H1 (cell line): ENCODE measurements at regions not wholly inside any gene's neighbourhood (a gene's known extent, or its start where the extent isn't known, plus 50 kb on each side); places are given as distances from the start of the nearest gene placed in this dataset.

Experiments
- CTCF ChIA-PET: fragments of 300-600 bp; sonication (Branson Sonifier 250); formaldehyde crosslinking; loops from one replicate; lab custom pipeline; 2021; ENCODE audit not compliant: partially characterized antibody; lab: Charles Lee
- POLR2A ChIA-PET: fragments of 300-600 bp; sonication (Branson Sonifier 250); formaldehyde crosslinking; loops from one replicate; lab custom pipeline; 2021; ENCODE audit warnings: inconsistent platforms; ENCODE audit not compliant: partially characterized antibody; lab: Charles Lee
- DNase-seq, 2 experiments: peaks; one replicate each; pipeline versions ENCODE4 v3.0.0 to v3.0.0-alpha.2; 2010 to 2022; ENCODE audit warnings: low spot score in 2 of 2, low read depth in 1 of 2, mixed read lengths in 1 of 2
- FAIRE-seq: peaks from 2 replicates; lab custom pipeline; 2011; peaks lifted over from hg19 to GRCh38; lab: Jason Lieb, UNC
- H2AFZ ChIP-seq: 2 replicates; pipeline ENCODE4 v1.8.1; 2012; ENCODE audit warnings: low read length, inconsistent platforms
- H2AK5ac ChIP-seq: 2 replicates; pipeline ENCODE4 v1.6.1; 2013; ENCODE audit warnings: low read depth, low read length
- H2BK120ac ChIP-seq: replicated peaks from 2 replicates; pipeline ENCODE3; 2013; ENCODE audit warnings: low read depth, low read length, inconsistent platforms
- H2BK12ac ChIP-seq: 2 replicates; pipeline ENCODE4 v1.6.1; 2013; ENCODE audit warnings: low read depth, low read length
- H2BK15ac ChIP-seq: 2 replicates; pipeline ENCODE4 v1.6.1; 2013; ENCODE audit warnings: low read length
- H2BK20ac ChIP-seq: 2 replicates; pipeline ENCODE4 v1.6.1; 2013; ENCODE audit warnings: low read length
- H2BK5ac ChIP-seq: 2 replicates; pipeline ENCODE4 v1.6.1; 2013; ENCODE audit warnings: low read depth, low read length
- H3K14ac ChIP-seq: 2 replicates; pipeline ENCODE4 v1.6.1; 2013; ENCODE audit warnings: inconsistent platforms; ENCODE audit not compliant: insufficient read length
- H3K18ac ChIP-seq: 2 replicates; pipeline ENCODE4 v1.6.1; 2013; ENCODE audit warnings: low read length; ENCODE audit errors: extremely low read depth
- H3K23ac ChIP-seq: 2 replicates; pipeline ENCODE4 v1.6.1; 2013; ENCODE audit warnings: inconsistent platforms; ENCODE audit not compliant: insufficient read length
- H3K23me2 ChIP-seq: 2 replicates; pipeline ENCODE4 v1.6.1; 2013; ENCODE audit warnings: low read depth, low read length
- H3K27ac ChIP-seq: 2 replicates; pipeline ENCODE4 v1.6.1; 2011; ENCODE audit warnings: low read depth, low read length, inconsistent platforms
- H3K27me3 ChIP-seq, 4 experiments: replicated peaks in 1 of 4; 1 replicate in 1 of 4; 2 replicates in 3 of 4; pipeline versions ENCODE4 v1.6.1 to v1.8.1; 2011 to 2013; ENCODE audit warnings: low read length in 3 of 4, mild to moderate bottlenecking in 3 of 4, inconsistent platforms in 2 of 4, mixed read lengths in 2 of 4, moderate library complexity in 1 of 4; ENCODE audit not compliant: control insufficient read depth in 3 of 4, insufficient read depth in 3 of 4; ENCODE audit errors: extremely low read depth in 1 of 4
- H3K36me3 ChIP-seq, 4 experiments: 2 replicates each; pipeline versions ENCODE4 v1.6.1 to v1.8.1; 2011 to 2013; ENCODE audit warnings: mild to moderate bottlenecking in 4 of 4, low read length in 3 of 4, moderate library complexity in 2 of 4, control low read depth in 1 of 4, inconsistent platforms in 1 of 4; ENCODE audit not compliant: insufficient read depth in 4 of 4, control insufficient read depth in 2 of 4
- H3K4ac ChIP-seq: replicated peaks from 2 replicates; pipeline ENCODE3; 2013; ENCODE audit warnings: low read length, low read depth, mixed read lengths, inconsistent platforms; ENCODE audit not compliant: insufficient read length
- H3K4me1 ChIP-seq, 4 experiments: replicated peaks in 1 of 4; 1 replicate in 1 of 4; 2 replicates in 3 of 4; pipeline versions ENCODE4 v1.6.1 to v1.8.1; 2011 to 2013; ENCODE audit warnings: low read length in 3 of 4, inconsistent platforms in 2 of 4, mixed read lengths in 1 of 4; ENCODE audit not compliant: insufficient read depth in 4 of 4, control insufficient read depth in 3 of 4
- H3K4me2 ChIP-seq, 2 experiments: 2 replicates each; pipeline versions ENCODE4 v1.6.1 to v1.8.1; 2011 to 2013; ENCODE audit warnings: low read depth in 2 of 2, low read length in 2 of 2, control low read depth in 1 of 2, inconsistent platforms in 1 of 2, mild to moderate bottlenecking in 1 of 2; ENCODE audit not compliant: insufficient read depth in 1 of 2
- H3K4me3 ChIP-seq, 4 experiments: fragments of 200-600, 300-600 bp in 1 of 4; sonication (generic), shearing (Covaris generic), sonication (Bioruptor Twin) in 1 of 4; 2 replicates each; pipeline versions ENCODE4 v1.5.1 to v1.8.1; 2011 to 2016; ENCODE audit warnings: low read length in 4 of 4, low read depth in 3 of 4, control low read depth in 2 of 4, inconsistent platforms in 2 of 4, mild to moderate bottlenecking in 2 of 4, mixed read lengths in 1 of 4, moderate library complexity in 1 of 4; ENCODE audit not compliant: insufficient read depth in 2 of 4; ENCODE audit errors: extremely low read depth in 1 of 4
- H3K56ac ChIP-seq: replicated peaks from 2 replicates; pipeline ENCODE3; 2013; ENCODE audit warnings: low read depth, mild to moderate bottlenecking, mixed read lengths, low read length, inconsistent platforms; ENCODE audit not compliant: insufficient read length
- H3K79me1 ChIP-seq: 2 replicates; pipeline ENCODE4 v1.6.1; 2013; ENCODE audit warnings: low read depth, low read length, control low read depth
- H3K79me2 ChIP-seq, 2 experiments: 2 replicates each; pipeline versions ENCODE4 v1.6.1 to v1.8.1; 2012 to 2013; ENCODE audit warnings: low read length in 2 of 2, mild to moderate bottlenecking in 2 of 2, inconsistent platforms in 1 of 2; ENCODE audit not compliant: insufficient read depth in 2 of 2, control insufficient read depth in 1 of 2
- H3K9ac ChIP-seq, 4 experiments: replicated peaks in 1 of 4; 1 replicate in 1 of 4; 2 replicates in 3 of 4; pipeline versions ENCODE4 v1.6.1 to v1.8.1; 2011 to 2013; ENCODE audit warnings: low read depth in 3 of 4, low read length in 3 of 4, control low read depth in 2 of 4, mild to moderate bottlenecking in 2 of 4, moderate library complexity in 2 of 4, inconsistent platforms in 1 of 4; ENCODE audit errors: extremely low read depth in 1 of 4
- H3K9me3 ChIP-seq, 2 experiments: 2 replicates each; pipeline versions ENCODE4 v1.6.1 to v1.8.1; 2012 to 2013; ENCODE audit warnings: mild to moderate bottlenecking in 2 of 2, moderate library complexity in 2 of 2, control low read depth in 1 of 2, inconsistent platforms in 1 of 2, low read depth in 1 of 2, low read length in 1 of 2, mixed read lengths in 1 of 2; ENCODE audit not compliant: insufficient read depth in 2 of 2
- H4K20me1 ChIP-seq, 2 experiments: replicated peaks in 1 of 2; 2 replicates each; pipeline versions ENCODE3 to v1.8.1; 2011 to 2013; ENCODE audit warnings: inconsistent platforms in 2 of 2, low read length in 2 of 2, mild to moderate bottlenecking in 1 of 2; ENCODE audit not compliant: insufficient read depth in 2 of 2, control insufficient read depth in 1 of 2
- H4K5ac ChIP-seq: 2 replicates; pipeline ENCODE4 v1.6.1; 2013; ENCODE audit warnings: low read length, low read depth, mixed read lengths, inconsistent platforms; ENCODE audit not compliant: insufficient read length
- H4K8ac ChIP-seq: 2 replicates; pipeline ENCODE4 v1.8.0; 2013; ENCODE audit warnings: mild to moderate bottlenecking, moderate library complexity, low read length, inconsistent platforms; ENCODE audit not compliant: insufficient read depth; ENCODE audit errors: extremely low read depth
- H4K91ac ChIP-seq: replicated peaks from 2 replicates; pipeline ENCODE3; 2013; ENCODE audit warnings: low read length, mixed read lengths, inconsistent platforms; ENCODE audit not compliant: insufficient read length
- ATF2 ChIP-seq: IDR thresholded peaks from 2 replicates; pipeline ENCODE4 v1.6.1; 2012; ENCODE audit warnings: low read length, inconsistent platforms
- BCL11A ChIP-seq, 2 experiments: IDR thresholded peaks; one replicate each; pipeline ENCODE4 v1.6.1; 2011; ENCODE audit warnings: low read depth in 2 of 2, low read length in 2 of 2, mild to moderate bottlenecking in 2 of 2
- BRCA1 ChIP-seq: IDR thresholded peaks from 2 replicates; pipeline ENCODE4 v1.6.1; 2012; ENCODE audit warnings: low read depth, low read length, improper control_type of control experiment
- CEBPB ChIP-seq: IDR thresholded peaks from 2 replicates; pipeline ENCODE4 v1.6.1; 2012; ENCODE audit warnings: low read depth, low read length
- FOSL1 ChIP-seq: IDR thresholded peaks from 2 replicates; pipeline ENCODE4 v1.6.1; 2011; ENCODE audit warnings: mild to moderate bottlenecking, low read depth, low read length, moderate library complexity; ENCODE audit not compliant: insufficient read depth
- NRF1 ChIP-seq: IDR thresholded peaks from 2 replicates; pipeline ENCODE4 v1.6.1; 2011; ENCODE audit warnings: mild to moderate bottlenecking, low read depth, low read length, improper control_type of control experiment
- RXRA ChIP-seq: IDR thresholded peaks from 2 replicates; pipeline ENCODE4 v1.6.1; 2011; ENCODE audit warnings: low read depth, mild to moderate bottlenecking, low read length, moderate library complexity; ENCODE audit not compliant: insufficient read depth
- SIX5 ChIP-seq: IDR thresholded peaks from 2 replicates; pipeline ENCODE4 v1.6.1; 2011; ENCODE audit warnings: mild to moderate bottlenecking, low read depth, low read length
- TCF12 ChIP-seq: IDR thresholded peaks from 2 replicates; pipeline ENCODE4 v1.6.1; 2011; ENCODE audit warnings: low read depth, mild to moderate bottlenecking, low read length
- ZNF274 ChIP-seq: IDR thresholded peaks from 2 replicates; pipeline ENCODE4 v1.7.0; 2012; ENCODE audit warnings: low read length, borderline replicate concordance; ENCODE audit errors: extremely low read depth
- WGBS, 2 experiments: shearing (Covaris generic) in 1 of 2; methylation state at CpG; one replicate each; pipeline versions ENCODE4 v1.1.6 to v1.1.7; 2013 to 2015; ENCODE audit warnings: low lambda C conversion rate in 2 of 2, mixed read lengths in 2 of 2, inconsistent platforms in 1 of 2, low coverage in 1 of 2, missing lambda C conversion rate in 1 of 2; ENCODE audit not compliant: insufficient replicate concordance in 2 of 2, insufficient coverage in 1 of 2, insufficient read length in 1 of 2; ENCODE audit errors: extremely low coverage in 1 of 2, missing lambda C conversion rate in 1 of 2; 5-methylcytosine and 5-hydroxymethylcytosine counted together
- TF ChIP-seq, protein P1 (sequence below), 3 experiments: IDR thresholded peaks; 1 replicate in 2 of 3; 2 replicates in 1 of 3; pipeline versions ENCODE4 v1.5.1 to v1.6.1; 2011; ENCODE audit warnings: low read length in 3 of 3, mild to moderate bottlenecking in 3 of 3, inconsistent platforms in 2 of 3, low read depth in 1 of 3, moderate library complexity in 1 of 3; ENCODE audit not compliant: insufficient read depth in 1 of 3; ENCODE audit errors: control extremely low read depth in 1 of 3

GRCh38 chr21:26288026-26288425 is 117.5 kb upstream of the APP start:
- H3K27ac ChIP-seq = no peak overlapping the region
- H3K4me2 ChIP-seq = no peak overlapping the region
- H4K5ac ChIP-seq = no peak overlapping the region
- no peak overlapping the region for H3K23ac ChIP-seq
- no peak overlapping the region for H3K18ac ChIP-seq
- no peak overlapping the region for H2BK20ac ChIP-seq
- no peak overlapping the region for H3K14ac ChIP-seq
- FAIRE-seq (no peak), DNase-seq (no peak)
- ChIA-PET POLR2A (no interaction called here), CTCF (no interaction called here)
- no peak overlapping the region for H3K4ac ChIP-seq
- no peak overlapping the region for H2AFZ ChIP-seq
- no peak overlapping the region for H2BK5ac ChIP-seq
- H4K20me1 ChIP-seq = no peaks in the 10 kb centered on the region
- no peak overlapping the region for H3K4me3 ChIP-seq
- H4K8ac ChIP-seq = no peak overlapping the region
- no peak overlapping the region for H2BK12ac ChIP-seq
- no peaks in the 10 kb centered on the region for H3K9me3 ChIP-seq
- H3K4me1 ChIP-seq = no peaks in the 10 kb centered on the region
- H2BK15ac ChIP-seq = no peak overlapping the region
- no peaks in the 10 kb centered on the region for H3K36me3 ChIP-seq
- no peaks in the 10 kb centered on the region for H3K79me1 ChIP-seq
- H3K27me3 ChIP-seq = no peaks in the 10 kb centered on the region
- no peaks in the 10 kb centered on the region for H3K23me2 ChIP-seq
- no peak overlapping the region for H4K91ac ChIP-seq
- no peaks in the 10 kb centered on the region for H3K79me2 ChIP-seq
- H2AK5ac ChIP-seq = no peak overlapping the region
- WGBS, 2 experiments = 89% methylated on average over 1 of the region's 1 CpG; no CpG with 5 or more reads in 1 of the 2 experiments
- H3K9ac ChIP-seq = no peak overlapping the region
- no peak overlapping the region for H2BK120ac ChIP-seq
- no peak overlapping the region for H3K56ac ChIP-seq
- TF ChIP-seq ATF2 (no peak), RXRA (no peak), TCF12 (no peak), BRCA1 (no peak), FOSL1 (no peak), SIX5 (no peak), NRF1 (no peak), BCL11A (IDR thresholded peaks at IDR 0.05; ENCODE audit: low read depth in 2 of 2, low read length in 2 of 2) (no peak), ZNF274 (no peak), CEBPB (no peak)
- TF ChIP-seq, protein P1, sequence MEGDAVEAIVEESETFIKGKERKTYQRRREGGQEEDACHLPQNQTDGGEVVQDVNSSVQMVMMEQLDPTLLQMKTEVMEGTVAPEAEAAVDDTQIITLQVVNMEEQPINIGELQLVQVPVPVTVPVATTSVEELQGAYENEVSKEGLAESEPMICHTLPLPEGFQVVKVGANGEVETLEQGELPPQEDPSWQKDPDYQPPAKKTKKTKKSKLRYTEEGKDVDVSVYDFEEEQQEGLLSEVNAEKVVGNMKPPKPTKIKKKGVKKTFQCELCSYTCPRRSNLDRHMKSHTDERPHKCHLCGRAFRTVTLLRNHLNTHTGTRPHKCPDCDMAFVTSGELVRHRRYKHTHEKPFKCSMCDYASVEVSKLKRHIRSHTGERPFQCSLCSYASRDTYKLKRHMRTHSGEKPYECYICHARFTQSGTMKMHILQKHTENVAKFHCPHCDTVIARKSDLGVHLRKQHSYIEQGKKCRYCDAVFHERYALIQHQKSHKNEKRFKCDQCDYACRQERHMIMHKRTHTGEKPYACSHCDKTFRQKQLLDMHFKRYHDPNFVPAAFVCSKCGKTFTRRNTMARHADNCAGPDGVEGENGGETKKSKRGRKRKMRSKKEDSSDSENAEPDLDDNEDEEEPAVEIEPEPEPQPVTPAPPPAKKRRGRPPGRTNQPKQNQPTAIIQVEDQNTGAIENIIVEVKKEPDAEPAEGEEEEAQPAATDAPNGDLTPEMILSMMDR (IDR thresholded peaks at IDR 0.05; ENCODE audit: control extremely low read depth in 1 of 3, insufficient read depth in 1 of 3, low read depth in 1 of 3, low read length in 3 of 3) = no peak
